GM23338 (cell line): ENCODE measurements at regions not wholly inside any gene's neighbourhood (a gene's known extent, or its start where the extent isn't known, plus 50 kb on each side); places are given as distances from the start of the nearest gene placed in this dataset.

Experiments
- ATAC-seq: fragments of 200-7000 bp; cut with Tn5 transposase; 3 replicates; pipeline ENCODE4 v1.9.1; 2020
- DNase-seq: peaks from one replicate; pipeline ENCODE4 v3.0.0-alpha.2; 2015; ENCODE audit warnings: low spot score
- H2AFZ ChIP-seq: fragments of 200-600 bp; sonication (generic); 2 replicates; pipeline ENCODE4 v1.8.0; 2016; ENCODE audit warnings: antibody characterized with exemption, mild to moderate bottlenecking, moderate library complexity
- H3F3A ChIP-seq: fragments of 200-600 bp; sonication (generic); replicated peaks from 2 replicates; pipeline ENCODE4 v1.8.0; 2017; ENCODE audit warnings: antibody characterized with exemption, mixed run types, low read depth
- H3K27ac ChIP-seq: fragments of 200-600 bp; sonication (generic); 2 replicates; pipeline ENCODE4 v1.6.1; 2016; ENCODE audit warnings: low read depth
- H3K27me3 ChIP-seq: fragments of 200-600 bp; sonication (generic); 2 replicates; pipeline ENCODE4 v1.8.0; 2016; ENCODE audit warnings: mild to moderate bottlenecking, mixed run types, moderate library complexity; ENCODE audit not compliant: insufficient read depth
- H3K36me3 ChIP-seq: fragments of 200-600 bp; sonication (generic); 2 replicates; pipeline ENCODE4 v1.8.0; 2016; ENCODE audit warnings: mild to moderate bottlenecking; ENCODE audit not compliant: insufficient read depth
- H3K4me1 ChIP-seq: fragments of 200-600 bp; sonication (generic); 2 replicates; pipeline ENCODE4 v1.8.0; 2016; ENCODE audit warnings: mild to moderate bottlenecking, moderate library complexity; ENCODE audit not compliant: insufficient read depth
- H3K4me2 ChIP-seq: fragments of 200-600 bp; sonication (generic); 2 replicates; pipeline ENCODE4 v1.7.1; 2017; ENCODE audit warnings: mixed run types
- H3K4me3 ChIP-seq: fragments of 200-600 bp; sonication (generic); 2 replicates; pipeline ENCODE4 v1.6.1; 2016; ENCODE audit warnings: mixed run types
- H3K79me2 ChIP-seq: fragments of 200-600 bp; sonication (generic); replicated peaks from 2 replicates; pipeline ENCODE4 v1.8.0; 2017; ENCODE audit warnings: mild to moderate bottlenecking; ENCODE audit not compliant: insufficient read depth
- H3K9me2 ChIP-seq: fragments of 200-600 bp; sonication (generic); 2 replicates; pipeline ENCODE4 v1.8.0; 2017; ENCODE audit not compliant: insufficient read depth
- H4K20me1 ChIP-seq: fragments of 200-600 bp; sonication (generic); replicated peaks from 2 replicates; pipeline ENCODE4 v1.8.0; 2017; ENCODE audit warnings: mild to moderate bottlenecking; ENCODE audit not compliant: insufficient read depth
- H3K27ac Mint-ChIP-seq: 2 replicates; pipeline ENCODE4 v1.8.0; 2020; ENCODE audit warnings: inconsistent platforms, mild to moderate bottlenecking, moderate library complexity, mixed read lengths
- H3K27me3 Mint-ChIP-seq: 3 replicates; pipeline ENCODE4 v1.8.0; 2022; ENCODE audit warnings: low read depth, mild to moderate bottlenecking, moderate library complexity, mixed read lengths, inconsistent platforms; ENCODE audit not compliant: insufficient read depth, poor library complexity
- H3K36me3 Mint-ChIP-seq: 3 replicates; pipeline ENCODE4 v1.8.0; 2021; ENCODE audit warnings: low read depth, mild to moderate bottlenecking, inconsistent platforms, moderate library complexity, mixed read lengths
- H3K4me1 Mint-ChIP-seq: 3 replicates; pipeline ENCODE4 v1.8.0; 2020; ENCODE audit warnings: mild to moderate bottlenecking, inconsistent platforms, mixed read lengths
- H3K4me3 Mint-ChIP-seq: 3 replicates; pipeline ENCODE4 v1.8.0; 2021; ENCODE audit warnings: moderate library complexity, mild to moderate bottlenecking, inconsistent platforms, mixed read lengths
- H3K9me3 Mint-ChIP-seq: 3 replicates; pipeline ENCODE4 v1.8.0; 2020; ENCODE audit warnings: moderate library complexity, mild to moderate bottlenecking, inconsistent platforms, mixed read lengths
- ETS1 ChIP-seq: IDR thresholded peaks from 2 replicates; pipeline ENCODE4 v1.6.1; 2016; ENCODE audit warnings: antibody characterized with exemption
- EZH2 ChIP-seq: fragments of 200-600 bp; sonication (generic); IDR thresholded peaks from one replicate; pipeline ENCODE4 v1.8.0; 2017; ENCODE audit warnings: antibody characterized with exemption, mild to moderate bottlenecking, low read depth; ENCODE audit not compliant: unreplicated experiment
- EZH2phosphoT487 ChIP-seq: fragments of 200-600 bp; sonication (generic); IDR thresholded peaks from one replicate; pipeline ENCODE4 v1.8.1; 2018; ENCODE audit warnings: antibody characterized with exemption; ENCODE audit not compliant: unreplicated experiment
- JUNB ChIP-seq: IDR thresholded peaks from one replicate; pipeline ENCODE4 v1.6.1; 2016; ENCODE audit warnings: antibody characterized with exemption; ENCODE audit not compliant: unreplicated experiment
- NANOG ChIP-seq: IDR thresholded peaks from 2 replicates; pipeline ENCODE4 v1.6.1; 2016; ENCODE audit warnings: antibody characterized with exemption, borderline replicate concordance
- STAT1 ChIP-seq: IDR thresholded peaks from one replicate; pipeline ENCODE4 v1.6.1; 2016; ENCODE audit warnings: antibody characterized with exemption; ENCODE audit not compliant: unreplicated experiment
- ZNF114 ChIP-seq: fragments of 250-450 bp; sonication (Bioruptor Pico); IDR thresholded peaks from 2 replicates; pipeline ENCODE4 v1.5.0; 2020; ENCODE audit warnings: mild to moderate bottlenecking, moderate library complexity
- ZNF462 ChIP-seq: fragments of 250-450 bp; sonication (Bioruptor Pico); IDR thresholded peaks from 2 replicates; pipeline ENCODE4 v1.5.0; 2020; ENCODE audit warnings: mild to moderate bottlenecking, moderate library complexity
- TF ChIP-seq, protein P1 (sequence below), 2 experiments: fragments of 200-600 bp in 1 of 2; sonication (generic) in 1 of 2; conservative IDR thresholded peaks; 2 replicates each; pipeline versions ENCODE4 v1.5.1 to v1.6.1; 2016 to 2017; ENCODE audit warnings: antibody characterized with exemption in 2 of 2, low read depth in 2 of 2, mild to moderate bottlenecking in 2 of 2, moderate library complexity in 1 of 2
- TF ChIP-seq, protein P2 (sequence below): IDR thresholded peaks from one replicate; pipeline ENCODE4 v1.6.1; 2018; ENCODE audit warnings: antibody characterized with exemption; ENCODE audit not compliant: unreplicated experiment

GRCh38 chr12:90871726-90872096, 83.3 kb downstream of the CCER1 start:
- Mint-ChIP-seq H3K27me3 (no peaks in the 10 kb centered on the region), H3K4me1 (no peaks in the 10 kb centered on the region), H3K4me3 (no peak overlapping the region), H3K27ac (no peak overlapping the region), H3K9me3 (no peaks in the 10 kb centered on the region), H3K36me3 (no peaks in the 10 kb centered on the region)
- no peaks in the 10 kb centered on the region for H3K9me2 ChIP-seq
- no peak overlapping the region for H3K4me2 ChIP-seq
- TF ChIP-seq EZH2phosphoT487 = no peak
- TF ChIP-seq NANOG = no peak
- TF ChIP-seq, protein P1, sequence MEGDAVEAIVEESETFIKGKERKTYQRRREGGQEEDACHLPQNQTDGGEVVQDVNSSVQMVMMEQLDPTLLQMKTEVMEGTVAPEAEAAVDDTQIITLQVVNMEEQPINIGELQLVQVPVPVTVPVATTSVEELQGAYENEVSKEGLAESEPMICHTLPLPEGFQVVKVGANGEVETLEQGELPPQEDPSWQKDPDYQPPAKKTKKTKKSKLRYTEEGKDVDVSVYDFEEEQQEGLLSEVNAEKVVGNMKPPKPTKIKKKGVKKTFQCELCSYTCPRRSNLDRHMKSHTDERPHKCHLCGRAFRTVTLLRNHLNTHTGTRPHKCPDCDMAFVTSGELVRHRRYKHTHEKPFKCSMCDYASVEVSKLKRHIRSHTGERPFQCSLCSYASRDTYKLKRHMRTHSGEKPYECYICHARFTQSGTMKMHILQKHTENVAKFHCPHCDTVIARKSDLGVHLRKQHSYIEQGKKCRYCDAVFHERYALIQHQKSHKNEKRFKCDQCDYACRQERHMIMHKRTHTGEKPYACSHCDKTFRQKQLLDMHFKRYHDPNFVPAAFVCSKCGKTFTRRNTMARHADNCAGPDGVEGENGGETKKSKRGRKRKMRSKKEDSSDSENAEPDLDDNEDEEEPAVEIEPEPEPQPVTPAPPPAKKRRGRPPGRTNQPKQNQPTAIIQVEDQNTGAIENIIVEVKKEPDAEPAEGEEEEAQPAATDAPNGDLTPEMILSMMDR (conservative IDR thresholded peaks at IDR 0.05; ENCODE audit: low read depth in 2 of 2) = no peak
- no peak for TF ChIP-seq JUNB
- no peak for TF ChIP-seq ZNF462 (CRISPR knock-in tag)
- no peak for TF ChIP-seq ZNF114 (CRISPR knock-in tag)
- no peak for TF ChIP-seq EZH2
- no peak for TF ChIP-seq ETS1
- no peak for TF ChIP-seq STAT1
- TF ChIP-seq, protein P2, sequence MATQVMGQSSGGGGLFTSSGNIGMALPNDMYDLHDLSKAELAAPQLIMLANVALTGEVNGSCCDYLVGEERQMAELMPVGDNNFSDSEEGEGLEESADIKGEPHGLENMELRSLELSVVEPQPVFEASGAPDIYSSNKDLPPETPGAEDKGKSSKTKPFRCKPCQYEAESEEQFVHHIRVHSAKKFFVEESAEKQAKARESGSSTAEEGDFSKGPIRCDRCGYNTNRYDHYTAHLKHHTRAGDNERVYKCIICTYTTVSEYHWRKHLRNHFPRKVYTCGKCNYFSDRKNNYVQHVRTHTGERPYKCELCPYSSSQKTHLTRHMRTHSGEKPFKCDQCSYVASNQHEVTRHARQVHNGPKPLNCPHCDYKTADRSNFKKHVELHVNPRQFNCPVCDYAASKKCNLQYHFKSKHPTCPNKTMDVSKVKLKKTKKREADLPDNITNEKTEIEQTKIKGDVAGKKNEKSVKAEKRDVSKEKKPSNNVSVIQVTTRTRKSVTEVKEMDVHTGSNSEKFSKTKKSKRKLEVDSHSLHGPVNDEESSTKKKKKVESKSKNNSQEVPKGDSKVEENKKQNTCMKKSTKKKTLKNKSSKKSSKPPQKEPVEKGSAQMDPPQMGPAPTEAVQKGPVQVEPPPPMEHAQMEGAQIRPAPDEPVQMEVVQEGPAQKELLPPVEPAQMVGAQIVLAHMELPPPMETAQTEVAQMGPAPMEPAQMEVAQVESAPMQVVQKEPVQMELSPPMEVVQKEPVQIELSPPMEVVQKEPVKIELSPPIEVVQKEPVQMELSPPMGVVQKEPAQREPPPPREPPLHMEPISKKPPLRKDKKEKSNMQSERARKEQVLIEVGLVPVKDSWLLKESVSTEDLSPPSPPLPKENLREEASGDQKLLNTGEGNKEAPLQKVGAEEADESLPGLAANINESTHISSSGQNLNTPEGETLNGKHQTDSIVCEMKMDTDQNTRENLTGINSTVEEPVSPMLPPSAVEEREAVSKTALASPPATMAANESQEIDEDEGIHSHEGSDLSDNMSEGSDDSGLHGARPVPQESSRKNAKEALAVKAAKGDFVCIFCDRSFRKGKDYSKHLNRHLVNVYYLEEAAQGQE = no peak
- H3K79me2 ChIP-seq = no peaks in the 10 kb centered on the region
- H3K4me3 ChIP-seq = no peak overlapping the region
- H4K20me1 ChIP-seq = no peaks in the 10 kb centered on the region
- no peak overlapping the region for H3K27ac ChIP-seq
- no peak for DNase-seq
- no peaks in the 10 kb centered on the region for H3K36me3 ChIP-seq
- no peaks in the 10 kb centered on the region for H3K4me1 ChIP-seq
- H3F3A ChIP-seq = no peaks in the 10 kb centered on the region
- no peaks in the 10 kb centered on the region for H3K27me3 ChIP-seq
- no peak for ATAC-seq
- H2AFZ ChIP-seq = no peak overlapping the region
